Type B pancreatic cell (in vitro differentiated cells): ENCODE measurements at regions not wholly inside any gene's neighbourhood (a gene's known extent, or its start where the extent isn't known, plus 50 kb on each side); places are given as distances from the start of the nearest gene placed in this dataset.

Source experiments
- DNase-seq: peaks from one replicate; pipeline ENCODE4 v3.0.0; 2021; ENCODE audit warnings: mixed read lengths; ENCODE audit not compliant: unreplicated experiment; ENCODE audit errors: extremely low spot score
- H3K27ac Mint-ChIP-seq: 2 replicates; pipeline ENCODE4 v1.8.0; 2021; ENCODE audit warnings: mild to moderate bottlenecking, mixed read lengths
- H3K27me3 Mint-ChIP-seq: 2 replicates; pipeline ENCODE4 v1.8.0; 2021; ENCODE audit warnings: mixed read lengths
- H3K36me3 Mint-ChIP-seq: 2 replicates; pipeline ENCODE4 v1.8.0; 2021; ENCODE audit warnings: mixed read lengths
- H3K4me1 Mint-ChIP-seq: one replicate; pipeline ENCODE4 v1.8.0; 2021; ENCODE audit warnings: mixed read lengths; ENCODE audit not compliant: unreplicated experiment
- H3K4me3 Mint-ChIP-seq: 2 replicates; pipeline ENCODE4 v1.8.0; 2021; ENCODE audit warnings: mild to moderate bottlenecking, mixed read lengths
- H3K9me3 Mint-ChIP-seq: 2 replicates; pipeline ENCODE4 v1.8.0; 2021; ENCODE audit warnings: mixed read lengths
- TF ChIP-seq, protein P1 (sequence below): fragments of 200-600 bp; sonication (generic); conservative IDR thresholded peaks from 2 replicates; pipeline ENCODE4 v1.5.0; 2021; ENCODE audit warnings: antibody characterized with exemption, mild to moderate bottlenecking

DNA sequence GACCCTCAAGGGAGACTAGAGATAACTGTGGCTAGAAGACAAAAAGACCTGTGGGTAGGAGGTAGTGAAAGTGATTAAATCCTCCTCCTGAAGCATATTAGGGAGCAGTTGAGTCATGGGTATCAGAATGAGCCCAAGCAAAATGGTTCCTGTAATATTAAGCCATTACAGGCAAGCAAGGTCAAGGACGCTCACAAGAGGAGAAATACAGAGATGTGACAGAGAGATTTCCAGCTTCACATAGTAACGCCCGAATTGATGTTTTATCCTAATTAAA, 77.7 kb downstream of the FAM76B start:
- Mint-ChIP-seq H3K9me3 (no peaks in the 10 kb centered on the region), H3K36me3 (no peaks in the 10 kb centered on the region), H3K4me3 (no peak overlapping the region), H3K27ac (no peak overlapping the region), H3K4me1 (peaks cover 3% of the 10 kb centered on the region), H3K27me3 (no peaks in the 10 kb centered on the region)
- TF ChIP-seq, protein P1, sequence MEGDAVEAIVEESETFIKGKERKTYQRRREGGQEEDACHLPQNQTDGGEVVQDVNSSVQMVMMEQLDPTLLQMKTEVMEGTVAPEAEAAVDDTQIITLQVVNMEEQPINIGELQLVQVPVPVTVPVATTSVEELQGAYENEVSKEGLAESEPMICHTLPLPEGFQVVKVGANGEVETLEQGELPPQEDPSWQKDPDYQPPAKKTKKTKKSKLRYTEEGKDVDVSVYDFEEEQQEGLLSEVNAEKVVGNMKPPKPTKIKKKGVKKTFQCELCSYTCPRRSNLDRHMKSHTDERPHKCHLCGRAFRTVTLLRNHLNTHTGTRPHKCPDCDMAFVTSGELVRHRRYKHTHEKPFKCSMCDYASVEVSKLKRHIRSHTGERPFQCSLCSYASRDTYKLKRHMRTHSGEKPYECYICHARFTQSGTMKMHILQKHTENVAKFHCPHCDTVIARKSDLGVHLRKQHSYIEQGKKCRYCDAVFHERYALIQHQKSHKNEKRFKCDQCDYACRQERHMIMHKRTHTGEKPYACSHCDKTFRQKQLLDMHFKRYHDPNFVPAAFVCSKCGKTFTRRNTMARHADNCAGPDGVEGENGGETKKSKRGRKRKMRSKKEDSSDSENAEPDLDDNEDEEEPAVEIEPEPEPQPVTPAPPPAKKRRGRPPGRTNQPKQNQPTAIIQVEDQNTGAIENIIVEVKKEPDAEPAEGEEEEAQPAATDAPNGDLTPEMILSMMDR, result no peak
- DNase-seq, result no peak

DNA sequence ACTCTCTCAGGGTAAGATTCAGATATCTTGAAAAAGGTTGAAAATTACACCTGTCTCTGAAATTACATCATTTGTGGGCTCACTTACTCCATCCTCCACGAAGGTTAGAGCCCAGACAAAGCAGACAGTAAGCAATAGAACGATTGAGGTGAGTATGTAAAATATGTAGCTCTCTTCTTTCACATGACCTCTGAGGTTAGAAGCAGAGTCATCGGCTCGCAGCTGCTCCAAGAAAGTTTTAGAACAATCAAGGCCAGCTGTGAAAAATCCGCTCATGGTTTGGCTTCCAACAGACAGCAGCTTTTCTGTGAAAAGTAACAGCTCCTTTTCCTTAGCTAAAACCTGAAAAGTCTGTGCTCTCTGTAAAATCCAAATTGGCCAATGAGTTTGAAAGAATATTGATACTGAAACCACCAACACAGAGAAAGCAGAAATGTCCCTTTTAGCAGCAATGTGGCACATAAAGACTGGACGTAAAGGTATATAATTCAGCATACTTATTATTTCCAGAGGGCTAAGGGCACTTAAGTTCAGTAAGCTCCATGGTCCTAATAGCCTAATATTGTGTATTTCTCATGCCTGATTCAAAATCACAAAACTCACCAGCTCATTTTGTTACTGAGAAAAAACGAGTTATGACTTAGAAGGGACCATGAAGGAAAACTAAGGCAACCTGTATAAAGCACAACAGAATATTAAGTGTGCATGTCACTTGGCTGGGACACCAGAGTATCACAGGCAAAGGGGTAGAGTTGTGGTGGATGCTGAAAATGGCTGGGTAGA, 78.2 kb downstream of the FAM76B start:
- Mint-ChIP-seq H3K36me3 (no peaks in the 10 kb centered on the region), H3K4me1 (peaks cover 2% of the 10 kb centered on the region), H3K4me3 (no peak overlapping the region), H3K9me3 (no peaks in the 10 kb centered on the region), H3K27ac (no peak overlapping the region), H3K27me3 (no peaks in the 10 kb centered on the region)
- DNase-seq, result no peak
- TF ChIP-seq, protein P1, result no peak

DNA sequence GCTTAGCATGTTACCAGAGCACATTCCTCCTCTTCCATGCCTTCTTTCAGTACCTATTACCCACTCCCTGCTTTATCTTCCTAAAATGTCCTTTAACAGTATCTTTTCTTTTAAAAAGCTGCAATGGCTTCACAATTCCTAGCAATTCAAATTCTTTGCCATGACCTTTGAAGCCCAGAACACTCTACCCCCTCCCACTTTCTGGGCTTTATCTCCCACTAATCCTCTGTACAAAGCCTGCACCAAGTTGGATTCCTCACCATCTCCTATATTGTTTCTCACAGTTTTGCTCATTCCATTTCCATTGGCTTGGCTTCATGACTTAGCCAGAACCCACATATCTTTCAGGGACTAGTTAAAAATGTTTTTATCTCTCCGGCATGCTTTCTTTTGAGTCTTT, 80.9 kb downstream of the FAM76B start:
- no peak for DNase-seq
- H3K4me3 Mint-ChIP-seq, result no peak overlapping the region
- no peaks in the 10 kb centered on the region for H3K36me3 Mint-ChIP-seq
- no peak overlapping the region for H3K27ac Mint-ChIP-seq
- H3K4me1 Mint-ChIP-seq, result no peaks in the 10 kb centered on the region
- TF ChIP-seq, protein P1, result no peak
- H3K27me3 Mint-ChIP-seq, result no peaks in the 10 kb centered on the region
- no peaks in the 10 kb centered on the region for H3K9me3 Mint-ChIP-seq

DNA sequence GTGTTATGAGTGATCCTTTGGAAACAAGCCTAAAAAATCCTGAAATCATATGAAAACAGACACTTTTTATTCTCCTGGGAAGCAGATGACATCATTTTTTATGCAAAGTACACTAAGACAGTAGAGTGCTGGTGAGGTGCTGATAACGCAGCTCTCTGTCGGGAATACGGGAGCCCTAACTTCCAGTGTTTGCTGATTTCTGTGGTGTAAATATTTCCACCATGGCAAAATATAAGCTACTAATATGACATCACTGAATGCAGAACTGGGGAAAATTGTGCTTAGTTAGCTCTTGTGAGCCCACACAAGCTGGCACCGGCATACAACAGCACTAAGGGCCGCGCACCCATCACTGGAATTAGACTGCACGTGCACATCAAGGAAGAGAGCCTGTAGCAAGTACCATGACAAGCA, 82.6 kb downstream of the FAM76B start:
- TF ChIP-seq, protein P1, result no peak
- no peaks in the 10 kb centered on the region for H3K9me3 Mint-ChIP-seq
- no peak for DNase-seq
- no peak overlapping the region for H3K27ac Mint-ChIP-seq
- H3K4me3 Mint-ChIP-seq, result no peak overlapping the region
- H3K27me3 Mint-ChIP-seq, result no peaks in the 10 kb centered on the region
- no peaks in the 10 kb centered on the region for H3K4me1 Mint-ChIP-seq
- H3K36me3 Mint-ChIP-seq, result no peaks in the 10 kb centered on the region

DNA sequence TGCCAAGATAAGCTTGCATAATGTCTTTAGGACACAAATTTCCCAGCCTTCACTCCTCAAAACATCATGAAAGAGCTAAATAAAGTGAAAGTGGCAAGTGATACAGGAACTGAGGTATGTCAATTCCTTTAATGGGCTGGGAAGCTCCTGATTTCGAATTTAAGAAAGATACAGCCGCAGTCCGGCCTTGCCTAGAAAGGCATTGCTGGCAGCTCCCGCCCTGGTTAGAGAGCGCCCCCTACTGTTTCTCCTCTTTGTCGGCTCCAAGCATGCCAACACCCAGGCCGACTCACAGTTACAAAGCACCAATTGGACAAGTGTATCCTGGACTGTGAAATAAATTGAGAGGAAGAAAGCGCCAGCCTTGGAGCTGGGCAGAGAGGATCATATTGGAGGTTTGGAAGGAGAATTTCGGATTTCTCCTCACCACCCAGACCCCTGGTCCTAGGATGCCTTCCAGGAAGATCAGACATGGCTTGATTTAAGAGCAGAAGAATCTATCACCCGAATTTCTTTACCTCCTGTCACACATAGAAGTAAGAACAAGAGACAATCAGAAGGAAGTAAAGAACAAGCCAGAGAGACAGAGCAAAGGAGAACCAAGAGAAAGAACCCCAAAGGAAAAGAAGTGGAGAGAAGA, 84.0 kb downstream of the FAM76B start:
- H3K4me1 Mint-ChIP-seq, result no peaks in the 10 kb centered on the region
- H3K4me3 Mint-ChIP-seq, result no peak overlapping the region
- DNase-seq, result peak; percentile 83
- no peaks in the 10 kb centered on the region for H3K36me3 Mint-ChIP-seq
- no peaks in the 10 kb centered on the region for H3K9me3 Mint-ChIP-seq
- no peak overlapping the region for H3K27ac Mint-ChIP-seq
- H3K27me3 Mint-ChIP-seq, result no peaks in the 10 kb centered on the region
- TF ChIP-seq, protein P1, result peak; percentile 94
